GM13976 (cell line): ENCODE measurements at regions not wholly inside any gene's neighbourhood (a gene's known extent, or its start where the extent isn't known, plus 50 kb on each side); places are given as distances from the start of the nearest gene placed in this dataset.

ENCODE experiments used
- DNase-seq: peaks from one replicate; pipeline ENCODE4 v3.0.0; 2012; ENCODE audit warnings: low spot score
- in situ Hi-C: fragments of 300-500 bp; cut with MboI; formaldehyde crosslinking; loops from one replicate; pipeline ENCODE4 v1.12.0; 2022; ENCODE audit warnings: low sequenced_read_pairs, mixed read lengths, inconsistent platforms; ENCODE audit not compliant: unreplicated experiment
- TF ChIP-seq, protein P1 (sequence below): IDR thresholded peaks from 2 replicates; pipeline ENCODE4 v1.5.1; 2012; ENCODE audit warnings: borderline replicate concordance, mild to moderate bottlenecking; ENCODE audit not compliant: insufficient read depth; ENCODE audit errors: extremely low read depth, missing control alignments, control extremely low read depth

DNA sequence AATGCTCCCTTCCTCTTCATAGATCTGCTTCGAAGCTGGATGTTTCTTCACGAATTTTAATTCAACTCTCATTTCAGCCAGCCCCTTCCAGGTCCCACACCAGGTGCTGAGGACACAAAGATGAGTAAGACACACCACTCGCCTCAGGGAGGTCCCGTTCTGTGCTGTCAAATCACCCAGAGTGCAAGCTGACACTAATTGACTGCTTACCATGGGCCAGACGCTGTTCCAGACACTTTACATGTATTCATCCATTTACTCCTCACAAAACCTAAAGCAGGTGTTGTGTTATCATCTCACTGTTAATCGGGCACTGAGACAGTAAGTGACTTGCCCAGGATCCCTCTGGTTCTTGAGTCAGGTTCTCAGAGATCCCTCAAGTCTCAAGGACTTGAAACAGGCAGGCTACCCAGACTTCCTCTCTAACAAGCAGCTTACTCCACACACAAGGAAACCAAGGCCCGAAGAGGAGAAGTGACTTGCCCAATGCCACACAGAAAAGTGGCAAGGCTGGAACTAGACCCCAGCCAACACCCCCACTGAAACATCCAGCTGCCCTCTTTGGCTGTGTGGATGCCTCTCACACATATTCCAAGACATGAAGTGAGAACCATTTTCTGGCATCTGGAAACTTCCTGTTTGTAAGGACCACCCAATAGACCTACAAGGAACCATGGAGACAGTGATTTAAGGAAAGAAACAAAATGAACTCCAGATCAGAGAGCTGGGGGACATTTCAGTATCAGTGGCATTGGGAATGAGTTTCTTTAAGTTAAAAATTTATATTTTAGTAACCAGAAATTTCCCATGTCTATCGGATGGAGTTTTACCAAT is 174.5 kb downstream of the CDC5L start:
- TF ChIP-seq, protein P1, sequence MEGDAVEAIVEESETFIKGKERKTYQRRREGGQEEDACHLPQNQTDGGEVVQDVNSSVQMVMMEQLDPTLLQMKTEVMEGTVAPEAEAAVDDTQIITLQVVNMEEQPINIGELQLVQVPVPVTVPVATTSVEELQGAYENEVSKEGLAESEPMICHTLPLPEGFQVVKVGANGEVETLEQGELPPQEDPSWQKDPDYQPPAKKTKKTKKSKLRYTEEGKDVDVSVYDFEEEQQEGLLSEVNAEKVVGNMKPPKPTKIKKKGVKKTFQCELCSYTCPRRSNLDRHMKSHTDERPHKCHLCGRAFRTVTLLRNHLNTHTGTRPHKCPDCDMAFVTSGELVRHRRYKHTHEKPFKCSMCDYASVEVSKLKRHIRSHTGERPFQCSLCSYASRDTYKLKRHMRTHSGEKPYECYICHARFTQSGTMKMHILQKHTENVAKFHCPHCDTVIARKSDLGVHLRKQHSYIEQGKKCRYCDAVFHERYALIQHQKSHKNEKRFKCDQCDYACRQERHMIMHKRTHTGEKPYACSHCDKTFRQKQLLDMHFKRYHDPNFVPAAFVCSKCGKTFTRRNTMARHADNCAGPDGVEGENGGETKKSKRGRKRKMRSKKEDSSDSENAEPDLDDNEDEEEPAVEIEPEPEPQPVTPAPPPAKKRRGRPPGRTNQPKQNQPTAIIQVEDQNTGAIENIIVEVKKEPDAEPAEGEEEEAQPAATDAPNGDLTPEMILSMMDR, result no peak
- DNase-seq, result no peak
- in situ Hi-C loops, result no loop called here

DNA sequence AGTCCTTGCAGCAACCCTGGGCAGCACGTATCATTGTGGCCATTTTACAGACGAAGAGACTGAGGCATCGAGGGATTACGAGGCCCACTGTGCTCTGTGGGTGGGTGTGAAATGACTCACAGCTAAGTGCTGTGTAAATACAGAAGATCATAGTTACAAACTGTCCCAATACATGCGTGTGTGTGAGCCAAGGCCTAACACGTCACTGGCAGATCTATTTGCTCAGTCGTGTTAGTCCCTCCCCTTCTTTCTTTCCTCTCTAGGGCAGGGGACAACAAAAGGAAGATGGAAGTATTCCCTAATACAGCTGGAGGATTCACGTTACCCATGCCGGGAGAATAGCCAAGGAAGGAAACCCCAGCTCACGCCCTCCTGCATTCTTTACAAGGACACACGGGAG is 175.9 kb downstream of the CDC5L start:
- DNase-seq, result no peak
- in situ Hi-C loops, result no loop called here
- TF ChIP-seq, protein P1, result no peak

DNA sequence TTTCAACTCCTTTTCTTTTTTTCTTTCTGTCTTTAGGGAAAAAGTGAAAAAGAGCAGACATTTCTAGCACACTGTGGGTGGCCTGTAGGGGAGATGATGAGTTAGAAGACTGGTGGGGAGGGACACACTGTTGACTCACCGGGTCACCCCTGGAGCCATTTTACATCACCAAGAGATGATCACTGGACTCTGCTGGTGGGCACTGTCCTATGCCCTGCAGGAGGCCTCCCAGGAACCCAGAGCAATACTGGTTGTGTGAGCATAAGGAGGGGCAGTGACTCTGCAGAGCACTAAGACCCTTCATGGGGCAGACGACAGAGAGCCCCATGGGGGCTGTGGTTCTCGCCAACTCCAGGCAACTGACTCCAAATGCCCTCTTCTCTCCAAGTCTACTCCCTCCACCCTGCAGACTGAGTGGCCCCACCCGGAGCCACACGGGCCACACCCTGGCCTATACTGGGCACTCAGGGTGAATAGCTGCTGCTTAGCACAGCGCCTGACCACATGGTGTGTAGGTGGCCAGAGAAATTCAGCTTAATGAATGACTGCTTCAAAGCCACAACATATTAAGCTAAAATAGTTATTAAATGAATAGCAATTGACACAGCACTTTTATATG is 177.5 kb downstream of the CDC5L start:
- in situ Hi-C loops, result no loop called here
- DNase-seq, result no peak
- TF ChIP-seq, protein P1, result no peak

DNA sequence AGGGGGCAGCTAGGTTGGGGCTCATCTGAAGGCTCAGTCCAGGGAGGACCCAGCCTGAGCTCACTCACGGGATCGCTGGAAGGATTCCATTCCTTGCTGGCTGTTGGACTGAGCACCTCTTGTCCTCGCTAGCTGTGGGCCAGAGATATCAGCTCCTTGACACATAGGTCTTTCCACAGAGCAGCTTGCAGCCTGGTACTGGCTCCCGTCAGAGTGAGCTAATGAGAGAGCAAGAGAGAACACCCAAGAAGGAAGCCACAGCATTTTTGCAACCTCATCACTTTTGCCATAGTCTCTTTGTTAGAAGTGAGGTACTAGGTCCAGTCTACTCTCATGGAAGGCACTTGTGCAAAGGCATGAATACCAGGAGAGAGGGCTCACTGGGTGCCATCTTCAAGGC is 179.9 kb downstream of the CDC5L start:
- in situ Hi-C loops, result no loop called here
- TF ChIP-seq, protein P1, result no peak
- DNase-seq, result no peak

DNA sequence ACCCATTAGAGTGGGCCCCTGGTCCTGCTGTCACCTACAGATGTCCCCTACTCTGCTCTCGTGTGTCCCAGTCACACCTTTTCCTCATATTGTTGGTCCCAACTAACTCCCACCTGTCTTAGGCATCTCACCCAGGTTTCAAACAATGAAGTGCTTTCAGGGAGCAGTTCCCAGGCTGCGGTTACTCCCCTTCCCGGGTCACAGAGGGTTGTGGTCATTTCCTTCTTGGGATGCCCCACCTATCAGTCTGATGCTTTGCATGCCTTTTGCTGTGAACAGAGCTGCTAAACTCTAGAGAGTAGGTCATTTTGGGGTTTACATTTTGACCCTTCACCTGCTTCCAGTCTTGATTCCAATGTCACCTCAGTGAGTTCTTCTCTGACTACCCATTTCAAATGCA is 181.6 kb downstream of the CDC5L start:
- DNase-seq, result no peak
- in situ Hi-C loops, result no loop called here
- TF ChIP-seq, protein P1, result no peak

DNA sequence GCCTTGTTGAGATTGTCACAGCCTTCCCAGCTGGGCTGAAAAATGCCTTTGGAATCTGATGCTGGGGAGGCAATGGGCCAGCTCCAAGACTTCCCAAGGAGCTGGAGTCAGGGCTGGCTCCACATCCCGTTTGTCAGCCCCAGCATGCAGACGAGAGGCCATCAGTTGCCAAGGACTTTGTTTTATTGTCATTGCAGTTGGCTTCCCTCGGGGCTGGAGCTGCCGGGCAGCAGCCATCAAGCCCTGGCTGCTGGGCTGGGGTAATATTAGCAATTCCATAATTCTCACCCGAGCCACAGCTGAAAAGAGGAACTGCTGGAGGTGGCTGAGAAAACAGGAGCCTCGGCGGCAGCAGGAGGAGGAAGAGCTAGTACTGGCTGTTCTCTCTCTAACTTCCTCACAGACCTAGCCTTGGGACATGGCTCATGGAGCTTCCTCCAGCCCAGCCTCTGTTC is 182.5 kb downstream of the CDC5L start:
- in situ Hi-C loops, result no loop called here
- TF ChIP-seq, protein P1, result no peak
- no peak for DNase-seq
